GM12865 (cell line): ENCODE measurements at regions not wholly inside any gene's neighbourhood (a gene's known extent, or its start where the extent isn't known, plus 50 kb on each side); places are given as distances from the start of the nearest gene placed in this dataset.
A peak's percentile ranks its signal among the peaks of the same experiment; 100 is the strongest.

ENCODE experiments used
- DNase-seq: peaks from one replicate; pipeline ENCODE4 v3.0.0; 2010; ENCODE audit warnings: low read depth
- H3K4me3 ChIP-seq: 2 replicates; pipeline ENCODE4 v1.5.1; 2011; ENCODE audit warnings: mild to moderate bottlenecking, low read depth, low read length, control low read depth
- TF ChIP-seq, protein P1 (sequence below): IDR thresholded peaks from 2 replicates; pipeline ENCODE4 v1.5.1; 2011; ENCODE audit warnings: low read length, control low read depth, low read depth, inconsistent platforms; ENCODE audit not compliant: insufficient read depth; ENCODE audit errors: missing control alignments

DNA sequence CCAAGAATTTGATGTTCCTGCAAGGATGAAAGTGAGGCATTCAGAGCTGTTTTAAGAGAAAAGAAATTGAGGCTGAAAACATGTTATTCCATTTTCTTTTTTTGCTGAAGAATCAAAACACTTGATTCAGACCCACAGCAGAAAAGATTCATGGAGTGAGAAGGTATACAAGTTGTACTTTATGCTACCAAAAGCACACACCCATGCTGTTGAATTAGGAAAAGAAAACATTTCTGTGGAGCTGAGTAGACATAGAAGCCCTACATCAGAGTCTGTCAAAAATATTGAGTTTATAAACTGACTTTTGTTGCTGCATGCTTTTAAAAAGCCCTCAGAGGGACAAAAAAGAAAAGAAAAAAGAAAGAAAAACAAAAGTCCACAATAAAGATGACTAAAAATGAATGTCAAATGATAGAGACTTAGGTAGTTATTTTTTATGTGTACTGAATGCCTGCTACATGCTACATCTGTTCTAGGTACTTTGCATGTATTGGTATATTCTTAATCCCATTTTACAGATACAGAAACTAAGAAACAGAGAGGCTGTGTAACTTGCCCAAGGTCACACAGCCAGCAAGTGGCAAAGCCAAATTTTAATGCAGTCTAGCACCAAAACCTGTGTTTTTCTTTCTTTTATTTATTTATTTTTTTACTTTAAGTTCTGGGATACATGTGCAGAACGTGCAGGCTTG, 71.7 kb upstream of the PALS2 start:
- TF ChIP-seq, protein P1, sequence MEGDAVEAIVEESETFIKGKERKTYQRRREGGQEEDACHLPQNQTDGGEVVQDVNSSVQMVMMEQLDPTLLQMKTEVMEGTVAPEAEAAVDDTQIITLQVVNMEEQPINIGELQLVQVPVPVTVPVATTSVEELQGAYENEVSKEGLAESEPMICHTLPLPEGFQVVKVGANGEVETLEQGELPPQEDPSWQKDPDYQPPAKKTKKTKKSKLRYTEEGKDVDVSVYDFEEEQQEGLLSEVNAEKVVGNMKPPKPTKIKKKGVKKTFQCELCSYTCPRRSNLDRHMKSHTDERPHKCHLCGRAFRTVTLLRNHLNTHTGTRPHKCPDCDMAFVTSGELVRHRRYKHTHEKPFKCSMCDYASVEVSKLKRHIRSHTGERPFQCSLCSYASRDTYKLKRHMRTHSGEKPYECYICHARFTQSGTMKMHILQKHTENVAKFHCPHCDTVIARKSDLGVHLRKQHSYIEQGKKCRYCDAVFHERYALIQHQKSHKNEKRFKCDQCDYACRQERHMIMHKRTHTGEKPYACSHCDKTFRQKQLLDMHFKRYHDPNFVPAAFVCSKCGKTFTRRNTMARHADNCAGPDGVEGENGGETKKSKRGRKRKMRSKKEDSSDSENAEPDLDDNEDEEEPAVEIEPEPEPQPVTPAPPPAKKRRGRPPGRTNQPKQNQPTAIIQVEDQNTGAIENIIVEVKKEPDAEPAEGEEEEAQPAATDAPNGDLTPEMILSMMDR, result no peak
- DNase-seq, result no peak
- no peak overlapping the region for H3K4me3 ChIP-seq

DNA sequence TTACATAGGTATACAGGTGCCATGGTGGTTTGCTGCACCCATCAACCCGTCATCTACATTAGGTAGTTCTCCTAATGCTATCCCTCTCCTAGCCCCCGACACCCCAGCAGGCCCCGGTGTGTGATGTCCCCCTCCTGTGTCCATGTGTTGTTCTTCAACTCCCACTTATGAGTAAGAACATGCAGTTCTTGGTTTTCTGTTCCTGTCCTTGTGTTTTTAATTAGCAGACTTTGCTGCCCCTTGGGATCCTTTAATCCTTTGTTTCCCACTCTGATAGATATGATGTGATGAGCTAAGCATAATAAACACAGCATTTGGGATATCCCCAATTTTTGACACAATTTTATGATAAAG, 71.1 kb upstream of the PALS2 start:
- TF ChIP-seq, protein P1, result no peak
- no peak overlapping the region for H3K4me3 ChIP-seq
- no peak for DNase-seq

DNA sequence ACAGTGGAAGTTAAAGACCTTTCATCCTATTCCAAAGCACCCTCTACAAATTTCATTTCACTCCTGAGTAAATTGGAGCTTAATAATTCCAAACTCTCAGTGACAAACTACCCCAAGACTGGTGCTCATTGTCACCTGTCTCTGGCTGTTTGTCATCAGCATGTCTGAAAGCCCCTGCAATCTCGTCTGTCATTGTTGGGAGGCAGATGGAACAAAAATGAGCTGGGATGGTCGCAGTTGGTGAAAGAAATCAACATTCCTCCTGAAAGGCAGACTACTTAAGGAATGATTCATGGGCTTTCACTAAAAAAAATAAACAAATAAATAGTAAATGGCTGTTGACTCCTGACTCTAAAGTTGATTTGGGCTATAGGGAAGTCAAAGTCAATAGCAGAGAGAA, 69.7 kb upstream of the PALS2 start:
- no peak for DNase-seq
- TF ChIP-seq, protein P1, result no peak
- no peak overlapping the region for H3K4me3 ChIP-seq

DNA sequence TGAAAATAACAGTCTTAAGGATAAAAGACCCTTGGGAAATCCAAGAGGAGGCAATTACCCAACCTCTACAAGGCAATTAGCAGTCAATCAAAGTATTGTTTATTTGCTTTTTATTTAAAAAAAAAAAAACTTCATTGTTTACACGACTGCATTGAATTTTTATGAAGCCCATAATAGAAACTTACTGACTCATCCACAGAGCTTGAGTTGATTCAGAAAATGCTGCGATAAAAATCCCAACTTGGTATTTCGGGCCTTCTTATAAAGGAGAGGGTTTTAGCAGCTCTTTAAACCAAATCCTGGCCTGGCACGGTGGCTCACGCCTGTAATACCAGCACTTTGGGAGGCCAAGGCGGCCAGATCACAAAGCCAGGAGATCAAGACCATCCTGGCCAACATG, 69.2 kb upstream of the PALS2 start:
- peak; percentile 48 for DNase-seq
- TF ChIP-seq, protein P1, result no peak
- no peak overlapping the region for H3K4me3 ChIP-seq

DNA sequence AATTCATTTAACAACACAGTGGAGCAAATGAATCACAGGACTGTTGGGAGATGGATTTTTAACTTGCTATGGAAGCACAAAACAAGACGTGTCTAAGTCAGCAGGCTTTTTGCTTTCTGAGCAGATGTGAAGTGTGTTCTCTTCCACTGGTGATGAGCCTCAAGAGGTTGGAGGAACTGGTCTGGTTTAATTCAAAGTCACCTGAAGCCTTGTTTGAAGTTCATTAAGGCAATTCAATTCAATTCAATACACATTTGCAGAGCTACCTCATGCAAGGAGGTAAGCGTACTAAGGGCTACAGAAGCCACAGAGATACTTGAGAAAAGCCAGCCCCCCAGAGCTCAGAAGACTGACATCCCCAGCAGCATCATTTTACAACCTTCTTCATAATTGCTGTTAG, 68.4 kb upstream of the PALS2 start:
- DNase-seq, result no peak
- TF ChIP-seq, protein P1, result no peak
- no peak overlapping the region for H3K4me3 ChIP-seq

DNA sequence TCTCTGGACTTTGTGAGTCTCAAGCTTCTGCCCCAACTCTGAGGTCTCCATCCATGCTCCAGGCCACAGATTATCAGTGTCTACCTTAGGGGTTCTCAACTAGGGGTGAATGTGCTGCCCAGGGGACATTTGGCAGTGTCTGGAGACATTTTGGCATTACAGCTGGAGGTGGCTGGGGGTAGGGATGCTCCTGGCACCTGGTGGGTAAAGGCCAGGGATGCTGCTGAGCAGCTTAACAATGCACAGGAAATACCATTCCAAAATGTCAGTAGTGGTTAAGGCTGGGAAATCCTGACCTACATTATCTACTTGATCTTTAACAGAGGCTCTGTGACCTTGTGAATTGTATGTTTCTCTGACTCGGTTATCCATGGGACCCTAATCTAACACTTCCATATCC, 67.3 kb upstream of the PALS2 start:
- TF ChIP-seq, protein P1, result no peak
- H3K4me3 ChIP-seq, result no peak overlapping the region
- DNase-seq, result no peak

DNA sequence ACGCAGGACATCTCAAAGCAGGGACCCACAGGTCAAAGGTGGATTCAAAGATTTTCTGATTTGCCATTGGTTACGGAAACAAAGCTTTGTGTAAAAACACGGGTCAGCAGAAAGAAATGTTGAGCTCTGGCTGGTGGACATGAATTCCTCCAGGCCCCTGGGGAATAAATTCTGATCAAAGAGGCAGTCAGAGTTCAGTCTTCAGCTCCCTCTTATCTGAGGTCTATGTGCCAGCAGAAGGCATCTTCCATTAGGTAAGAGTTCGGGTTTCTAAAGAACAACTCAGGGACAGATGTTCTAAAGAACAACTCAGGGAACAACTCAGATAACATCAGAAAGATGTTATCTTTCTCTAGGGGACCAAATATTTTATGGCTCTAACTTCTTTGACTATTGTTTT, 64.9 kb upstream of the PALS2 start:
- H3K4me3 ChIP-seq, result no peak overlapping the region
- no peak for DNase-seq
- TF ChIP-seq, protein P1, result no peak
